OCI-LY7 (cell line): ENCODE measurements at regions not wholly inside any gene's neighbourhood (a gene's known extent, or its start where the extent isn't known, plus 50 kb on each side); places are given as distances from the start of the nearest gene placed in this dataset.

Experiments used
- BruUV-seq: library from RNA; stranded (reverse); fragments of 400-500 nt; replicated peaks from 2 replicates; lab custom pipeline; 2021; lab: Mats Ljungman, UMichigan
- CTCF ChIA-PET: fragments of 300-600 bp; sonication (Branson Sonifier 250); formaldehyde crosslinking; loops from one replicate; lab custom pipeline; 2022; ENCODE audit warnings: antibody characterized with exemption; ENCODE audit not compliant: unreplicated experiment; lab: Charles Lee
- POLR2A ChIA-PET: fragments of 300-600 bp; sonication (Branson Sonifier 250); formaldehyde crosslinking; loops from one replicate; lab custom pipeline; 2022; ENCODE audit warnings: antibody characterized with exemption; lab: Charles Lee
- DNase-seq: peaks from one replicate; pipeline ENCODE4 v3.0.0-alpha.2; 2015; ENCODE audit warnings: low spot score
- H2AFZ ChIP-seq: fragments of 200-600 bp; sonication (generic), shearing (Covaris generic); 2 replicates; pipeline ENCODE4 v1.6.1; 2014; ENCODE audit warnings: mild to moderate bottlenecking, antibody characterized with exemption, low read length, moderate library complexity
- H3K27ac ChIP-seq: fragments of 200-600 bp; sonication (generic); 2 replicates; pipeline ENCODE4 v1.5.1; 2014; ENCODE audit warnings: mixed run types, low read depth, mild to moderate bottlenecking, moderate library complexity, low read length, inconsistent platforms; ENCODE audit not compliant: poor library complexity, severe bottlenecking
- H3K36me3 ChIP-seq: fragments of 200-600 bp; sonication (generic); 2 replicates; pipeline ENCODE4 v1.6.1; 2014; ENCODE audit warnings: mild to moderate bottlenecking, antibody characterized with exemption, low read length, moderate library complexity, mixed read lengths; ENCODE audit not compliant: insufficient read depth
- H3K4me1 ChIP-seq: fragments of 200-600 bp; sonication (generic); 2 replicates; pipeline ENCODE4 v1.5.1; 2014; ENCODE audit warnings: mild to moderate bottlenecking, low read length; ENCODE audit not compliant: insufficient read depth, poor library complexity, severe bottlenecking
- H3K4me2 ChIP-seq: fragments of 200-600 bp; sonication (generic); 2 replicates; pipeline ENCODE4 v1.6.1; 2014; ENCODE audit warnings: mild to moderate bottlenecking, low read length
- H3K4me3 ChIP-seq: fragments of 200-600 bp; sonication (generic); 2 replicates; pipeline ENCODE4 v1.5.1; 2014; ENCODE audit warnings: mild to moderate bottlenecking, low read depth, low read length; ENCODE audit not compliant: poor library complexity, severe bottlenecking
- H3K79me2 ChIP-seq: fragments of 200-600 bp; sonication (generic); 2 replicates; pipeline ENCODE4 v1.6.1; 2016; ENCODE audit warnings: low read depth, mild to moderate bottlenecking, low read length, moderate library complexity, mixed read lengths; ENCODE audit not compliant: insufficient read depth
- H3K9me2 ChIP-seq: fragments of 200-600 bp; sonication (generic); 2 replicates; pipeline ENCODE4 v1.6.1; 2016; ENCODE audit warnings: mild to moderate bottlenecking, low read length, mixed read lengths; ENCODE audit not compliant: insufficient read depth
- H3K9me3 ChIP-seq: fragments of 200-600 bp; sonication (generic); 2 replicates; pipeline ENCODE4 v1.6.1; 2014; ENCODE audit warnings: mild to moderate bottlenecking, mixed run types, low read length, mixed read lengths
- H4K20me1 ChIP-seq: fragments of 200-600 bp; sonication (generic); 2 replicates; pipeline ENCODE4 v1.6.1; 2014; ENCODE audit warnings: mild to moderate bottlenecking, antibody characterized with exemption, low read length, moderate library complexity, mixed read lengths; ENCODE audit not compliant: insufficient read depth
- EZH2phosphoT487 ChIP-seq: fragments of 200-600 bp; sonication (generic); IDR thresholded peaks from 2 replicates; pipeline ENCODE4 v1.6.1; 2018; ENCODE audit warnings: low read depth, borderline replicate concordance, mild to moderate bottlenecking, mixed run types, antibody characterized with exemption, low read length, moderate library complexity, mixed read lengths
- intact Hi-C: fragments of 100-400 bp; cut with micrococcal nuclease; formaldehyde crosslinking; loops from one replicate; pipeline ENCODE4 v1.10.0; 2022; ENCODE audit not compliant: unreplicated experiment
- TF ChIP-seq, protein P1 (sequence below): fragments of 200-600 bp; sonication (generic); conservative IDR thresholded peaks from 2 replicates; pipeline ENCODE4 v1.5.1; 2014; ENCODE audit warnings: mild to moderate bottlenecking, antibody characterized with exemption, low read length, moderate library complexity, mixed read lengths

DNA sequence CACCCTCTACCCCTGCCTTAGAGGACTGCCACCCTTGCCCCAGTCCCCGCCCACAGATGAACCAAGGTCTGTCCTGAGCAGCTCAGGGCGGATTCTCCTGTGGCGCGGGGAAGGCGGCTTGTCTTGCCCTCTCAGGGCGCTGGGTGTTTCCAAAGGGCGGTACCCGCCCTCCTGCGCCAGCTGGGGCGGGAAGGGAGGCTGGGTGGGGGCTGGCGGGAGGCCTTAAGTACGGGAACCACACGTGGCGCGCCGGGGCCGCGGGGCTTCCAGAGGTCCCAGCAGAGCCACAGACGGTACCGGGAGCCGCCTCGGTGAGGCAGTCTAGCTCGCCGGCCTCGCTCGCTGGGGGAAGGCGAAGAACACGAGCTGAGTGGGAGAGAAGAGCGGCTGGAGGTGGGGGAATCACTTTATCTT lies 361.1 kb downstream of the MID1IP1 start:
- no TSS peak for BruUV-seq
- no peak overlapping the region for H3K4me2 ChIP-seq
- intact Hi-C loops, result no loop called here
- no peaks in the 10 kb centered on the region for H3K9me2 ChIP-seq
- H3K4me3 ChIP-seq, result no peak overlapping the region
- H3K9me3 ChIP-seq, result no peaks in the 10 kb centered on the region
- no peaks in the 10 kb centered on the region for H3K4me1 ChIP-seq
- no peaks in the 10 kb centered on the region for H3K36me3 ChIP-seq
- no peaks in the 10 kb centered on the region for H3K79me2 ChIP-seq
- no peak for TF ChIP-seq EZH2phosphoT487
- TF ChIP-seq, protein P1, sequence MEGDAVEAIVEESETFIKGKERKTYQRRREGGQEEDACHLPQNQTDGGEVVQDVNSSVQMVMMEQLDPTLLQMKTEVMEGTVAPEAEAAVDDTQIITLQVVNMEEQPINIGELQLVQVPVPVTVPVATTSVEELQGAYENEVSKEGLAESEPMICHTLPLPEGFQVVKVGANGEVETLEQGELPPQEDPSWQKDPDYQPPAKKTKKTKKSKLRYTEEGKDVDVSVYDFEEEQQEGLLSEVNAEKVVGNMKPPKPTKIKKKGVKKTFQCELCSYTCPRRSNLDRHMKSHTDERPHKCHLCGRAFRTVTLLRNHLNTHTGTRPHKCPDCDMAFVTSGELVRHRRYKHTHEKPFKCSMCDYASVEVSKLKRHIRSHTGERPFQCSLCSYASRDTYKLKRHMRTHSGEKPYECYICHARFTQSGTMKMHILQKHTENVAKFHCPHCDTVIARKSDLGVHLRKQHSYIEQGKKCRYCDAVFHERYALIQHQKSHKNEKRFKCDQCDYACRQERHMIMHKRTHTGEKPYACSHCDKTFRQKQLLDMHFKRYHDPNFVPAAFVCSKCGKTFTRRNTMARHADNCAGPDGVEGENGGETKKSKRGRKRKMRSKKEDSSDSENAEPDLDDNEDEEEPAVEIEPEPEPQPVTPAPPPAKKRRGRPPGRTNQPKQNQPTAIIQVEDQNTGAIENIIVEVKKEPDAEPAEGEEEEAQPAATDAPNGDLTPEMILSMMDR, result no peak
- H4K20me1 ChIP-seq, result no peaks in the 10 kb centered on the region
- H3K27ac ChIP-seq, result no peak overlapping the region
- DNase-seq, result no peak
- ChIA-PET POLR2A (no interaction called here), CTCF (no interaction called here)
- H2AFZ ChIP-seq, result no peak overlapping the region

DNA sequence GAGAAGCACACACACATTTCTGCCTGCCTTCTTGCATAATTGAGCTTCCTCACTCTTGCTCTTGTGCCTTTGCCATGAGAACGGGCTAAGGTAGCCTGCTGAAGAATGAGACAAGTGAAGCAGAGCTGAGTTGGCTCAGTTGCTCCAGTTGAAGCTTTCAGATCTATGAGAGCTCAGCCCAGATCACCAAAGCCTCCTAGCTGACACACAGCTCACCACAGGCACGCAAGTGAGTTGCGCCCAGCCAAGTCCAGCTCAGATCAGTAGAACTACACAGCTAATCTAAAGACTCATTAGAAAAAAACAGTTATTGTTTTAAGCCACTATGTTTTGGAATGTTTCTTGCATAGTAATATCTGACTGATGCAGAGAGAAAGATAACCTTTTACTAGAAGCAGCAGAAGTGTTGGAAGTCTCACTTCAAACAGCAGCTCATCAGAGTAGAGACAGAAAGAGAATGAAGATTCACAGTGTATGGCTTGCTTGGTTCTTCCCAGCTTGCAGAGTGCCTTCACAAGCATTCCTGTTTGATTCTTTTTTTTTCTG lies 362.4 kb downstream of the MID1IP1 start:
- POLR2A ChIA-PET, result no interaction called here
- intact Hi-C loops, result no loop called here

DNA sequence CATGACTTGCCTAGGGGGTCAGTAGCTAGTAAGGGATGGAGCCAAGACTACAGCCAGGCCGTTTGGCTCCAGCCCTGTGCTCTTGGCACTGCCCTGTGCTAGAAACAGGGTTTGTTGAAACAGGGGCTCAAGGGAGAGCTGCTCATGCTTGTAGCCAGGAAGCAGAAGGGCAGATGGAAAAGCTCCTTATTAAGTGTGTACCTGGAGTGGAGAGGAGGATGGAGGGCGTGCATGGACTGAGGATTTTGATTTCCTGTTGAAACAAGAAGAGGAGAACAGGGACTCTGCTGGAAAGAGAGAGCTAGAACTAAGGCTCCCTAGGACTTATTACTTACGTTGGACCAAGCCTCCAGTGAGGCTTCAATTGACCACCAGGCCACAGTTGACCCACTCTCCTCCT lies 363.0 kb downstream of the MID1IP1 start:
- no TSS peak for BruUV-seq
- POLR2A ChIA-PET, result no interaction called here
- CTCF ChIA-PET, result no interaction called here

More for the DNA sequence above, 362.4 kb downstream of the MID1IP1 start:
- H4K20me1 ChIP-seq, result no peaks in the 10 kb centered on the region
- DNase-seq, result no peak
- no peak overlapping the region for H3K27ac ChIP-seq
- no peak overlapping the region for H2AFZ ChIP-seq
- H3K4me1 ChIP-seq, result no peaks in the 10 kb centered on the region
- H3K79me2 ChIP-seq, result no peaks in the 10 kb centered on the region
- BruUV-seq, result no TSS peak
- no peaks in the 10 kb centered on the region for H3K9me2 ChIP-seq
- H3K36me3 ChIP-seq, result no peaks in the 10 kb centered on the region
- no peak for TF ChIP-seq EZH2phosphoT487
- TF ChIP-seq, protein P1, result no peak
- H3K4me3 ChIP-seq, result no peak overlapping the region
- CTCF ChIA-PET, result no interaction called here
- H3K4me2 ChIP-seq, result no peak overlapping the region
- H3K9me3 ChIP-seq, result no peaks in the 10 kb centered on the region

More for the DNA sequence above, 363.0 kb downstream of the MID1IP1 start:
- H3K36me3 ChIP-seq, result no peaks in the 10 kb centered on the region
- H3K27ac ChIP-seq, result no peak overlapping the region
- intact Hi-C loops, result no loop called here
- no peaks in the 10 kb centered on the region for H3K4me1 ChIP-seq
- TF ChIP-seq, protein P1, result no peak
- TF ChIP-seq EZH2phosphoT487, result no peak
- H4K20me1 ChIP-seq, result no peaks in the 10 kb centered on the region
- H3K4me3 ChIP-seq, result no peak overlapping the region
- H2AFZ ChIP-seq, result no peak overlapping the region
- no peak for DNase-seq
- H3K9me2 ChIP-seq, result no peaks in the 10 kb centered on the region
- H3K4me2 ChIP-seq, result no peak overlapping the region
- H3K79me2 ChIP-seq, result no peaks in the 10 kb centered on the region
- no peaks in the 10 kb centered on the region for H3K9me3 ChIP-seq
